Pulmonary artery endothelial cell (primary cell): ENCODE measurements at regions not wholly inside any gene's neighbourhood (a gene's known extent, or its start where the extent isn't known, plus 50 kb on each side); places are given as distances from the start of the nearest gene placed in this dataset.
A peak's percentile ranks its signal among the peaks of the same experiment; 100 is the strongest.

ENCODE experiments used
- DNase-seq: peaks from one replicate; pipeline ENCODE4 v3.0.0-alpha.2; 2011; ENCODE audit warnings: low read depth, low spot score

DNA sequence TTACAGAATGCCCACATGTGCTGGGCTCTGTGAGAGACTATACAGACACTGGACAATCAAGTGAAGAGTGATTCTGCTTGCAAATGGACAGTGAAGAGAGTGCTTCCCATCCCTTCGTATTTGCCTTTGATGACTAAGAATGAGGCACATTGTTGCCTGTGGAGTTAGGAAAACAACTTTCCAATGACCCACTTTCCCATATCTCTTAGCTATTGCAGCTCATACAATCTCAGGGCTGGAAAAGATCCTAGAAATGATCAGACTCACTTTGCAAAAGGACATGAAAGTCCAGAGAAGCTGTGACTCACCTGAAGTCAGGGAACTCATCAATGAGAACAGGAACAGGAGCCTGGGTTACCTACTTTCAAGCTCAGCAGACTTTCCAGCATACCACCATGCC, 440.5 kb upstream of the TCF4 start:
- DNase-seq = no peak

DNA sequence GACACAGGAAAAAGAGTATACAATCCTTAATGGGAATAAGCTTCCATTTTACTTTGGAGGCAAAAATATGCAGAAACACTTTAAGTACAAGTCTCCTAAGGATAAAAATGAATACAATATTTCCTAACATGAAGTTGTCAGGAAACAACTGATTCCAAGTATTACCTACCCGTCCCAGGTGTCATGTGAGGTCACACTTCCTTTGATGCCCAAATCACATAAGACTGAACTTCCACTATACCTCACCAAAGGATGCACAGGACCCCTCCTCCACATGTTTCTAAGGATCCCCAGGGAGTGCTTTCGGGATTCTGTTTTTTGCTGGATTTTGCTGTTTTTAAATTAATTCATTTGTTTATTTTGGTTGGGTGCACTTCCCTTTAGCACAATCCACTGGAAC, 438.5 kb upstream of the TCF4 start:
- no peak for DNase-seq

DNA sequence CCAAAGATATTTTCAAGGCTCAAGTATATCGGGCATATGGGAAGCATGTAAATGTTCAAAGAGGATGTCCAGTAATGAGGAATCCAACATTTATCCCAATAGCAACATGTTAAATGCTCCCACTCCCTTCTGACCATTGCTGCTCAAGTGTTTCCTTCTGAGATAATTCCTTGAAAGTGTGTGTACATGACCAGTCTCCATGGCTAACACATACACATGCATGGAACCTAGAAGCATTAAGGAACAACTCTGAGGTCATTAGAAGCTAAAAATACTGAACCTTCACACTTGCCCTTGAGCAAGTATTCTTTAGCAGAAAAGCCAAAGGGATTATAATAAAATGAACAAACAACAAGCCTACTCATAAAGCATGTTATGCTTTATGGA, 433.8 kb upstream of the TCF4 start:
- DNase-seq = peak; percentile 2

DNA sequence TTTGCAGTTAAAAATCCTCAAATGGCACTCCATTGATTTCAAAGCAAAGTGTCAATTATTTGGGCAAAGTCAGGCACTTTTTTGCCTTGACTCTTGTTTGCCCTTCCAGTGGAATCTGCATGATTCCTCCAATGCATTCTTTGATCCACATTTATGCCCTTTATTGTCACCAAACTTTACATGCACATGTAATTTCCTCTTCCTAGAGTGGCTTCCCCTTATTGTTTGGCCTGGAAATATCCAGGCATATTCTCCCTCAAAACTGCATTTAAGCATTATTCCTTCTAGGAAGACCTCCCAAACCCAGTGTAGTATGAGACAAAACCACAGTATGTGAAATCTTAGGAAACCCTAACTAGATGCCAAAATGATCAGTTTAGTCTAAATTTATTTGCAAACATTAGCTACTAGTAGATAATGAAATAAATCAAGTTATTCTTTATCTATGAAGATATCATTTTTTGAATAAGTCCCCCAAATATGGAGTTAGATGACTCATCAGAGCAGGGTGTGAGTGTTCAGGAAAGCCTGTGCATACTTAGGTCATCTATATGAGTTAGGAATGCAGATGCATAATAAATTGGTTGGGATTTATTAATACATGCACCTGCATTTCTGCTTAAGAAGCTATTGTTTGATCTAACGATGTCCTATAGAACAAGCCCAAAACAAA, 433.3 kb upstream of the TCF4 start:
- DNase-seq = peak; percentile 44

DNA sequence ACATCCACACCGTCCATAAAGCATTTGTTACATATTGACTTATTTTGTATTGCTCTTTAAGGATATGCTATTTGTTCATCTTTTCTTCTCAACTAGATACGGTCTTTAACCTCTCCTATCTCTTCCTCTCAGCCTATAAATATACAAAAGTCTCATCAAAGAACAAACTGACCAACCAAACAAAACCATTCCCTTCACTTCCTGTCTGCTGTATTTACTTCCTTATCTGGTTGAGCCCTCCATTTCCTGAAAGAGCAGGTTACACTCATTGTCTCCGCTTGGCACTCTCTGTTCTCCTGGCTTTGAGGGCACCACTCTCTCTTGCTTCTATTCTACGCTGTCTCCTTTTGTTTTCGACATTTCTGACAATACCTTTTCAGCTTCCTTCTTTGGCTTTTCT, 431.9 kb upstream of the TCF4 start:
- DNase-seq = peak; percentile 11

DNA sequence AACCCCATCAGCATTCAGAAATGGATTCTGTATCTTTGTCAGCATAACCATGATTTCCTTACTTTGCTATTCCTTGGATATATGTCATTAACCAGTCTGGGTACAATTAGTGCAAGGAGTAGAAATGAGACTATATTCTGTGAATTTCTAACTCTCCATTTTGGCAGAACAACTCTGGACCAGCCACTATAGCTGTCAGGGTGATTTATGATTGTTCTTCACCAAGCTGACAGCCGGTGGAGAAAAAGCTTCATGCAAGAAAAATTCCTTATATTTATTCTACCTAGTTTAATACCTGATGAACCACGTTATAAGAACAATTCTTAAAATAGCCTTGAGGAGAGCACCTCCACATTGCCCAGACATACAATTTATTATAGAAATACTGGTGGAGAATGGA, 431.2 kb upstream of the TCF4 start:
- no peak for DNase-seq

DNA sequence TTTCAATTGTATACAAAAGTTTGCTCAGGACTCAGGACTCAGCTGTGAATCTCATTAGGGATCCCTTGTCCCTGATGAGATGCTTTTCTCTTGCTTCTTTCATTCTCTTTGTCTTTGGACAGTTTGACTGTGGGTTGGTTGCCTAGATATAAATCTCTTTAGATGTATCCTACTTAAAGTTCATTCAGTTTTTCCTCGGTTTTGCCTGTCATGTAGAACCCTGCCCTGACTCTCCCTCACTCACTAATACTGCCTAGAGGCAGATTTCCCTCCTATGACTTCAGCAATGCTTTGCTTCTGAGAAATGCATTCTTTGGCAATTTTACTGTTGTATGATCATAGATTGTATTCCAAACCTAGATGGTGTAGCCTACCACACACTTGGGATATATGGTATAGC, 421.4 kb upstream of the TCF4 start:
- DNase-seq = no peak

DNA sequence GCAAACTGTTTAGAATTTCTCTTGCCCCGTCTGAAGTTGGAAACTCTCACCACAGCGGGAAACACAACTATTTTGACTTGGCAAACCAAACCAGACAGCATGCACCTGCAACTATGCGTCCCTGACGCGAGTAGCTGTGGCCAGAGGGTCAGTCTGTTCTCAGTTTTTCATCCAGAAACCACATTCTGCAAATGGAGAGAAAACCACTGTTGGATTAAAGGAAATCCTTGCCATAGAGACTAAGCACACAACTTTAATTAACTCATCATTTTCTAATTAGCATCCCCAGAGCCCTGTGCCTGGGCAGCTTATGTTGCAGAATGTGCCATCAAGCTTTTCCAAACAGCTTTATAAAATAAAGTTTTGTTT, 415.7 kb upstream of the TCF4 start:
- no peak for DNase-seq

DNA sequence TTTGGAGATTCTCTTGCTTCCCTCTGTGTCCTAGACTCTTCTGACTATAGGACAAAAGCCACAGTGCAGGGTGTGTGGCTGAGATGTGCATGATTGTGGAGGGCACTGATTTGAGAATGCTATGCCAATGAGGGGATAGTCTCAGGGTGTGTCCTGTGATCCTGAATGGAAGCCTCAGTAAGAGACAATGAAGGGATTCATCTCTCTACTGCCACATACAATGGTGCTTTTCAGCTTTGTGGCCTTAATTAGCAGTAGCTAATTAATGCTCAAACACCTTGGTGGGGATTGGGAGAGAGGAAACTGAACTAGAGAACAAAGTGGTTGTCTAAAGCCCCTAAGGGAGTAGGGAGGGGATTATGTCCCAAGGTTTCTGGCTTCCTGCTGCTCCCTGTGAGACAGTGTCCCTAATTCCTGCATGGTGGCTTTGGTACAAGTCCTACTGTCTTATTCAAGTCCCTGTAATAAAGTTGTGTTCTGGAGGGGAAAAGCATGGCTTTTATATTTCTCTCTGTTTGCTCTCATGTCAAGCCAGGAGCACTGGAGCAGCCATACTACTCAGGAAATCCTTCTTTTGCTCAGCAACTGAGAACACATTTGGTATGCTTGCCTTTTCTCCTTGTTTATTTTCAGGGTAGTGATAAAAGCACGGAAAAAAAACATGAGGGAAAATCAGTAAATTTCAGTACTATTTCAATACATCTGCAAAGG, 415.2 kb upstream of the TCF4 start:
- DNase-seq = no peak

DNA sequence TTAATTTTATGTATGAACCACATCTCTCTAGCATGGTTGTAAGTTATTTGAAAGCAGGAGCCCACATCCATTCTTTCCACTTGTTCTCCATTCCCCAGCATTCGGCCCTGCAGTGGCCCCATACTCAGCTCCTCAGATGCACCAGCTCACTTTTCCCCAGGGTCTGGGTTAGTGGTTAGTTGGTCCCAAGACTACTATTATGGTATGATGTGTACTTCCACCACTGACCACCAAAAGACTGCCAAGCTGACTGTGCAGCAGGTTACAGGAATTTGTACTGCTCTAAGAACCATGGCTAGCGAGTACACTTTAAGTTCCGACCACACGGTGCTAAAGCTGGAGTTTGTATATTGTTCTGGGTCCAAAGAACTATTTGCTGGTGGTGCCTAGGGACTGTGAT, 413.6 kb upstream of the TCF4 start:
- DNase-seq = no peak

DNA sequence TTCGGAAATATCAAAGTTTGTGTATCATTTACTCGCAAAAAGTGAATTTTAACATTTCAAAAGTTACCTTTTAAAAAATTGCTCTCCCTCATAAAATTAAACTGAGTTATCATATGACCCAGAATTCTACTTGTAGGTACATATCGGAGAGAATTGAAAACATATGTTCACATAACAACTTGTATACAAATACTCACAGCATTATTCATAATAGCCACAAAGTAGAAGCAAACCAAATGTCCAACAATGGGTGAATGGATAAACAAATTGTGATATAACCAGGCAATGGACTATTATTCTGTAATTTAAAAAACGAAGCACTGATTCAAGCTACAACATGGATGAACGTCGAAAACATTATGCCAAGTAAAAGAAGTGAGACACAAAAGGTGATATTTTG, 412.0 kb upstream of the TCF4 start:
- DNase-seq = no peak

DNA sequence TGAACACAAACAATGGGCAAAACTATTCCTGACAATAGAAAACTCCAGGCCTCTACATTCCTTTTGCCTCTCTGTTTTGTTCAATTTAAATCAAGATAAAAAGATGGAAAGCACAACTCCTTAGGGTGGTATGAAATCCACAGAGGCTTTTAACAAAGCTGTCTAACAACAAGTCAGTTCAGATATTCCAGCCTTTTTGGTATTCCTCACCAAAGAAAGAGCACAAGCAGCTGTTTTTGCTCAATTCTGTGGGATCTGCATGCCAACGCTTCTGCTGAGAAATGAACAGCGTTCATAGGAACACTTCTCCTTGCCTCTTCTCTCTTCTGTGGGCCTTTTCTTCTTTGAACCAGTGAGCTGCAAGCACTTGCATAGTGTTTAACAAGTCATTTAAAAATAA, 411.6 kb upstream of the TCF4 start:
- no peak for DNase-seq

DNA sequence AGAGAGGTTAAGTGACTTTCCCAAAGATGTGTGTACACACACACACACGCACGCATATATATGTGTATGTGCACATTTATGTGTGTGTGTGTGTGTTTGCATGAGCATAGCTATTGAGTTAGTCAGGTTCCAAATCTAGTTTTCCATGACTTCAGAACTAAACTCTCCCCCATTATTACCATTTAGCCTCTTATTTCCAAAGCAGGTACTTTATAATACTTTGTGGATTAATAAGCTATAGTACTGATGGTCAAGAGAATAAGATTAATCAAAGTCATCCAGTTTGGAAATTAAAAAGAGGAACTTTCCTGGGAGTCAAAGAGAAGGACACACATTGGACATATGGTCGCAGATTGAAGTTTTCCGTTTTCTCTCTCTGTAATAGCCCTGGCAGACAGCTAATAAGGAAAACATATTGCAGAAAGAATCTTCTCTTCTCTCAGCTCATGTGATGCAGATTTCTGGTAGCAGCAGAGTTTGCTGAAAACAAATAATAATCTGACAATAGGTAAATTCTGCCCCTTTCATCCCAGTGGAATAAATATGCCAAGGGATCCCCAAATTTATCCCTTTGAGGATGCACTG, 410.9 kb upstream of the TCF4 start:
- DNase-seq = no peak

DNA sequence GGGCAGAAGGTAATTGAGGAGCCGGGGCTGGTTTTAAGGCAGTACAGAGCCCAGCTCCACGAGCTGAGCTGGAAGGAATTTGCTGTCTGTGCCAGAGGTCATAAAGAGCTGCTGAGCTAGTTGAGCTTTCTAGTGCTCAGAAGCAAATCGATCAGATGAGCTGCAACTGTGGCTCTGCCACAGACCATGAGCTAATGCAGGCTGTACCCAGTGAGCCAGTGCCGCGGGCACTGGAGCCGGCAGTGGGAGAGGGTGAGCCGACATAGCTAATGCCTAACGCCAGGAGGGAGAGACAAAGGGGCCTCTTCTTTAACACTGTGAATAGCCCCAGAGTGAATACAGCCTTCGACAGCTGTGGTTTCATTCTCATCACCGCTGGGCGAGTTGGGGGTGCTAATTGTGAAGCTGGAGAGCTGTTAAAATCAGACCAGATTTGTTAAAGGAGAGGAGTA, 410.1 kb upstream of the TCF4 start:
- no peak for DNase-seq

DNA sequence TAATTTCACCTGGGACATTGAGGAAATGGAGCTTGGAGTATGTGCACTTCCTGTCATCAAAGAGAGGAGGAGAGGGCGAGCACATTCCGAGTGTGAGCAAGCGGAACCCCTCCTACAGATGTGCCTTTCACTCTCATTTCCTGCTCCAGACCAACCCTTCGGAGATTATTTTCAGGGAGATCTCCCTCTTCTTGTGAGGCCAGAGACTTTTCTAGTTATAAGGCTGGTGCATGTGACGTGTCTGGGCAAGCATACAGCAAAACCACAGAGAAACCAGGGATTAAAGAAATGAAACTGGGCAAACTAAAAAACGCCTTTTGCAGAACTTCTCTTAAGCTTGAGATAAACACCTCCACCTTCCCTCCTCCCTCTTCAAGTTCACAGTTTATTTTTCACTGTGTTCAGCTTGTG, 409.2 kb upstream of the TCF4 start:
- DNase-seq = no peak

DNA sequence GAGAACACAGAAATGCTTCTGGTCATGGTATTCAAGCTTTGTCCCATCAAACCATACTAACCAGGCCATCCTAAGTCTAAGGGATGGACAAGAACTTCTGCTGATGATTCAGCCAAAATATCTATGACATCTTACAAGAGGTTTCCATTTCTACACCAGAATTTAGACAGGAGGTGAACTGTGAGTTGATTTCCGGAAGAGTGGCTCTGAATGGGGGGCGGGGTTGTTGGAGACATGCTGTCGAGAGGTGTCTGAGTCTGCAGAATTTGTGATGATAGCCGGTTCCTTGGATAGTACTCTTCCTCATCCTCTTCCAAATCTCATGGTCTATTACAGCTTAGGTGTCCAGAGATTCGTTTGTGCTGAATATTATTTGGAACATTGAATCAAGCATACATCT, 408.7 kb upstream of the TCF4 start:
- no peak for DNase-seq

DNA sequence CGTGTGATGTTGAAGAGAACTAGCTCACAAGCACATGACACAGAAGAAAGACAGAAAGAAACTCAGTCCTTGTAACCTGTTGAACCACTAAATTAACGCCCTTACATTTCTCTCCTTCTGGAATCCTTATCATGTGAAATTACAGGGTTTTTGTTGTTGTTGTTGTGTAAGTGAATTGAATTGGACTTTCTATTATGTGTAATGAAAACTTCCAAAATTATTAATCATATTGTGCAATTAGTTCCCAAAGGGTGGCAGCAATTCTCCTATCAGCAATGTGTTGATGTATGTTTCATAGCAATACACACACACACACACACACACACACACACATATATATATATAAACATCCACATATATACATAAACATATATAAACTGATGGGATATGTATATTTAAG, 402.2 kb upstream of the TCF4 start:
- DNase-seq = no peak

DNA sequence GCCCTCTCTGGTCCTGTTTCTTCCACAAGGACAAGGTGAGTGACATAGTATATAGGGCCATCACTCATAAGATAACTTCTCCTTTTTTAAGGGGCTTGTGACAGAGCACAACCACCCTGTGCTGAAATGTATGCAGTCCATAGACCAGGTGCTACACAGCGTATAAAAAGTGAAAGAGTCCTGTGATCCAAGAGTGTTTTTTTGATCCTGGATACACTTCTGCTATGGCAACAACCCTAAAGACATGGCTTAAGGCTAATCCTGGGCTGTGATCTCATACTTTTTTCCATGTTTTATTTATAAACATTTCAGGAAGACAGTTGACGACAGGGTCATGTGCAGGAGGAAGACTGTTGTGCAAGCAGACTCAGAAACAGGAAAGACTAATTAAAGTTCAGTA, 400.5 kb upstream of the TCF4 start:
- DNase-seq = peak; percentile 63

DNA sequence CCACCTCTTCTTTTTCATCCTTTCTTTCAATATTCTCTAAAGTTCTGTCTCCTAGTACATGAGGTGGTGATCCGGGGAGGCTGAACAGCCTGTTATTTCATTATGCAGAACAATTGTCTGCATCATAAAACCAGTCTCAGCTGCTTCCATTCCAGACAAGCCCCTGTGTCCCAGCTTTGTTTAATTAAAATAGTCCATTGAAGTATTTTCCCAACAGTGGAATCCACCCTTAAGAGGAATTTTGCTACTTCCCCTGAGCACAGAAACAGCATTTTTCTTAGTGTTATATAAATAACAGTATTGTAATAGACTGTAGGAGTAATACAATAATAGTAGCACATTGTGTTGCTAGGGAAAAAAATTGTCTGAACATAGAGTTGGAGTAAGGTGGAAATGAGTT, 395.4 kb upstream of the TCF4 start:
- no peak for DNase-seq

DNA sequence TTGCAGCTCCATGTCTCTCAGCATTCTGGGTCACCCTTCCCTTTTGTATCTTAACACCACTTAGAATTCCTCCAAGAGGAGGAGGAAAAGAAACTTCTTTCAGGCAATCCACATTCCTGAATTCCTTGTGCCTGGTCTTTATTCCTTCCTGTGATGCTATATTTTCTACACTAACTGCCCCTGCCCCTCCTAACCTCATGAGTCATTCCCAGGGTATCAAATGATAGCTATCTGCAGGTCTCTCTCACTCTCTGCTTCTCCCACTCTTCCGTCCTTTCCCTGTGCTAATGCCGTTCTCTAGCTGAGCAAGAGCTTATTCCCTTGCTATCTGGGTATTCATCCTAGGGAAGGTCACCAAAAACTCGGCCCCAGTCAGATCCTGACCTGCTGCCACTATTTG, 395.0 kb upstream of the TCF4 start:
- DNase-seq = no peak

DNA sequence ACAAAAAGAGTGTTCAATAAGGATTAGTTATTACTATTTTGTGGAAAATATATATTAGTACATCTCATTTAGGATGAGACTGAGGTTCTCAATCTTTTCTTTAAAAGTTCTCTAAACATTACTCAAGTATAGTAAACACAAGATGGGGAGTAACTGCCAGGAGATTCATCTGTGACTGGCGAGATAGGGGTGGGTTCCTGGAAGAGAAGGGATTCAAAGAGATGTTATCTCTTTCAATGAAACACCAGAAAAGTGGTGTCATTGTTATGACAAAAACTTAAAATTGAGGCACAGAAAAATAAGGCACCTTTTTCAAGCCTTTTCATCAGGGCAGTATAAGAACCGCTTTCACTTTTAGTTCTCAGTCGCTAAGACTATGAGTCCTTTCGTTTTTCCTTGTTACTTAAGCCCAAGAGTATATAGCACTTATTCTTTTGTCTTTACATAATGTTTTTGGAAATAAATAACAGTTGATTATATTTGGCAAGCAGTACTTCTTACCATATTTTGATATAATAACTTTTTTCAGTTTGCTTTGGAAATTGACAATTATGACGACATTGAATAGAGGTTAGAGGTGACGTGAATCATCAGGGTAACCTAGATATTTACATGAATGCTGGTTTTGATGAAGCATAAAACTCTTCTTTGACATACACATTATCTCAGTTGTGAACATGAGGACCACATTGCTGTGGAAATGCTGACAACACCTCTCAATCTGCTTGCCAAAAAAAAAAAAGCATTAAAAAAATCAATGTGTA, 393.9 kb upstream of the TCF4 start:
- no peak for DNase-seq

DNA sequence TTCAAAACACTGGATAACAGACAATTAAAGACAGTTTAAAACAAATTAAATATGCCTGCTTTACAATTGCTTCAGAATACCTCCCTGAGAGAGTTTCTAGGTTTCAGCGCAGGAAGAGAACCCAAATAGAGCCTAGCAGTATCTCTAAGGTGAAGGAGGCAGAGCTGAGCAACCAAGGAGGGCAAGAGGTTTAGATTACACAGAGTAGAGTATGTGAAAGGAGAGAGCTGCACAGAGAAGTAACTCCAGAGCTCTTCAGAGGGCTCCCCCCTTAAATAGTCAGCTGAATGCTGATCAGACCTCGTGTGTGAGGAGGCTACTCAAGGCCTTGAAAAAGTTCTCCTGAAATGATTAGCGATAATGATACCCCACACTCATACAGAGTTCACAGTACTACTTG, 386.5 kb upstream of the TCF4 start:
- DNase-seq = no peak
